Transverse colon (tissue), 4 donors: ENCODE measurements at regions not wholly inside any gene's neighbourhood (a gene's known extent, or its start where the extent isn't known, plus 50 kb on each side); places are given as distances from the start of the nearest gene placed in this dataset.
A peak's percentile ranks its signal among the peaks of the same experiment; 100 is the strongest.

ENCODE experiments used
- DNase-seq: peaks from one replicate; pipeline ENCODE4 v3.0.0-alpha.2; 2019
- H3K27ac ChIP-seq, 4 donors: fragments of 200-600 bp; sonication (generic); 2 replicates each; pipeline ENCODE4 v1.5.1; 2016 to 2018; ENCODE audit warnings: inconsistent platforms in 4 of 4
- H3K27me3 ChIP-seq: fragments of 200-600 bp; sonication (generic); 2 replicates; pipeline ENCODE4 v1.5.1; 2017; ENCODE audit warnings: inconsistent platforms
- H3K36me3 ChIP-seq, 4 donors: fragments of 200-600 bp; sonication (generic); 2 replicates each; pipeline ENCODE4 v1.5.1; 2017 to 2019; ENCODE audit warnings: inconsistent platforms in 4 of 4
- H3K4me1 ChIP-seq, 4 donors: fragments of 200-600 bp; sonication (generic); 2 replicates each; pipeline ENCODE4 v1.5.1; 2017 to 2020; ENCODE audit warnings: inconsistent platforms in 4 of 4
- H3K4me3 ChIP-seq, 4 donors: fragments of 200-600 bp; sonication (generic); 1 replicate in 1 of 4; 2 replicates in 3 of 4; pipeline versions ENCODE4 v1.5.1 to v1.6.1; 2017 to 2019; ENCODE audit warnings: inconsistent platforms in 4 of 4
- H3K9me3 ChIP-seq, 2 donors: fragments of 200-600 bp; sonication (generic); 2 replicates each; pipeline ENCODE4 v1.5.1; 2017 to 2019; ENCODE audit warnings: inconsistent platforms in 2 of 2
- EP300 ChIP-seq: sonication (generic); formaldehyde crosslinking; IDR thresholded peaks from one replicate; pipeline ENCODE4 v1.6.1; 2017; ENCODE audit warnings: antibody characterized with exemption, low read depth
- POLR2A ChIP-seq: fragments of 450-650 bp; IDR thresholded peaks from one replicate; pipeline ENCODE4 v1.6.1; 2016; ENCODE audit warnings: antibody characterized with exemption, mild to moderate bottlenecking, moderate library complexity
- POLR2AphosphoS5 ChIP-seq, 3 donors: sonication (generic); formaldehyde crosslinking; IDR thresholded peaks; one replicate each; pipeline ENCODE4 v1.6.1; 2016; ENCODE audit warnings: antibody characterized with exemption in 3 of 3
- WGBS, 2 donors: methylation state at CpG; one replicate each; pipeline ENCODE4 v1.1.5; 2018; ENCODE audit warnings: low coverage in 1 of 2; 5-methylcytosine and 5-hydroxymethylcytosine counted together
- in situ Hi-C, 4 donors: fragments of 200-750 bp; cut with MboI; loops; one replicate each; pipeline versions ENCODE4 v1.15.0 to v1.15.1; 2017; ENCODE audit warnings: low sequenced_read_pairs in 3 of 4, low pct_ligation_motif_present in 1 of 4, low pct_unique_long_range_greater_than_20kb in 1 of 4
- intact Hi-C: fragments of 100-400 bp; cut with DNase I; formaldehyde crosslinking; loops from one replicate; pipeline ENCODE4 v1.15.1; 2023; ENCODE audit warnings: low total_unique reads
- TF ChIP-seq, protein P1 (sequence below), 5 experiments: fragments of 200-600 bp in 3 of 5; fragments of 450-650 bp in 2 of 5; sonication (generic) in 3 of 5; IDR thresholded peaks; 1 replicate in 2 of 5; 2 replicates in 3 of 5; pipeline ENCODE4 v1.5.1; 2016 to 2017; ENCODE audit warnings: antibody characterized with exemption in 5 of 5, inconsistent platforms in 3 of 5, mild to moderate bottlenecking in 2 of 5, moderate library complexity in 1 of 5

- Histone ChIP-seq H3K27me3 (no peaks in the 10 kb centered on the region), H3K4me1 (peaks cover 0 to 14% (median 0%) of the 10 kb centered on the region in 4 donors), H3K36me3 (no peaks in the 10 kb centered on the region), H3K4me3 (no peak overlapping the region), H3K27ac (no peak overlapping the region), H3K9me3 (no peaks in the 10 kb centered on the region)
- in situ Hi-C loops (no loop called here), intact Hi-C loops (no loop called here)
- TF ChIP-seq EP300, result no peak
- no peak for TF ChIP-seq POLR2A
- TF ChIP-seq, protein P1, sequence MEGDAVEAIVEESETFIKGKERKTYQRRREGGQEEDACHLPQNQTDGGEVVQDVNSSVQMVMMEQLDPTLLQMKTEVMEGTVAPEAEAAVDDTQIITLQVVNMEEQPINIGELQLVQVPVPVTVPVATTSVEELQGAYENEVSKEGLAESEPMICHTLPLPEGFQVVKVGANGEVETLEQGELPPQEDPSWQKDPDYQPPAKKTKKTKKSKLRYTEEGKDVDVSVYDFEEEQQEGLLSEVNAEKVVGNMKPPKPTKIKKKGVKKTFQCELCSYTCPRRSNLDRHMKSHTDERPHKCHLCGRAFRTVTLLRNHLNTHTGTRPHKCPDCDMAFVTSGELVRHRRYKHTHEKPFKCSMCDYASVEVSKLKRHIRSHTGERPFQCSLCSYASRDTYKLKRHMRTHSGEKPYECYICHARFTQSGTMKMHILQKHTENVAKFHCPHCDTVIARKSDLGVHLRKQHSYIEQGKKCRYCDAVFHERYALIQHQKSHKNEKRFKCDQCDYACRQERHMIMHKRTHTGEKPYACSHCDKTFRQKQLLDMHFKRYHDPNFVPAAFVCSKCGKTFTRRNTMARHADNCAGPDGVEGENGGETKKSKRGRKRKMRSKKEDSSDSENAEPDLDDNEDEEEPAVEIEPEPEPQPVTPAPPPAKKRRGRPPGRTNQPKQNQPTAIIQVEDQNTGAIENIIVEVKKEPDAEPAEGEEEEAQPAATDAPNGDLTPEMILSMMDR (IDR thresholded peaks at IDR 0.05), result no peak
- TF ChIP-seq POLR2AphosphoS5 (IDR thresholded peaks at IDR 0.05), result no peak
- 94% methylated on average over 2 of the region's 2 CpGs; no CpG with 5 or more reads in 1 of the 2 donors for WGBS, 2 donors
- no peak for DNase-seq
These were observed 656.8 kb downstream of the VRK1 start for GRCh38 chr14:97453991-97454390.

- Histone ChIP-seq H3K4me3 (no peak overlapping the region), H3K9me3 (no peaks in the 10 kb centered on the region), H3K4me1 (peaks cover 0 to 14% (median 0%) of the 10 kb centered on the region in 4 donors), H3K27ac (peak overlapping the region in 3 of 4 donors; percentile 13 to 44 (median 37)), H3K36me3 (no peaks in the 10 kb centered on the region), H3K27me3 (no peaks in the 10 kb centered on the region)
- no peak for DNase-seq
- 17 to 54% methylated on average over 5 to 9 of the region's 9 CpGs for WGBS, 2 donors
- TF ChIP-seq EP300 (no peak), POLR2AphosphoS5 (IDR thresholded peaks at IDR 0.05) (no peak), POLR2A (no peak)
- TF ChIP-seq, protein P1 (IDR thresholded peaks at IDR 0.05), result no peak
- intact Hi-C loops (no loop called here), in situ Hi-C loops (no loop called here)
These were observed 659.3 kb downstream of the VRK1 start for GRCh38 chr14:97456462-97456861.

- in situ Hi-C loops, result no loop called here
- H3K27me3 ChIP-seq, result no peaks in the 10 kb centered on the region
These were observed 659.8 kb downstream of the VRK1 start for GRCh38 chr14:97456958-97457357.

DNA sequence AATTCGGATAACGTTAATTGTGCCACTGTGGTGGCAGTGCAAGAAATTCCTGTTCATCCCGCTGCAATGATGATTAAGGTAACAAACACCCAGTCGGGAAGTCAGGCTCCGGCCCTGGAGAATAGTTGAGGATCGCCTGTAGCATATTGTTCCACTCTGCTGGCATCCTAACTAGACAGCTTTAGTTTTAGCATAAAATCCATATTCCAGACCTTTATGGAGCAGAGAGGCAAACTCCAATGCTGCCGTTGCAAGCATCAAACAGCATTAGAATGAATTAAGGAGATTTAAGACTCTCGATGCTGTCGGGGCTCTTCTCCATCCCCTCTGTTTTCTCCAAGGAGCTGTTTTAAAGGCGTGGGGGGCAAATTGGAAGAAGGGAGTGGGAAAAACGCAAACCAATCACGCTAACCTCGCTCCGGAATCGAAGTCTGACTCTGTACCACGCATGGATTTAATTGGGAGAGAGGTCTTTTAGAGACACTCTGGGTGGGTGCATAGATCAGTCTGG is 660.4 kb downstream of the VRK1 start:
- DNase-seq, result no peak
- TF ChIP-seq, protein P1 (IDR thresholded peaks at IDR 0.05), result no peak
- TF ChIP-seq POLR2AphosphoS5 (IDR thresholded peaks at IDR 0.05) (no peak), EP300 (no peak), POLR2A (no peak)
- Histone ChIP-seq H3K36me3 (no peaks in the 10 kb centered on the region), H3K4me1 (peaks cover 0 to 14% (median 0%) of the 10 kb centered on the region in 4 donors), H3K4me3 (no peak overlapping the region), H3K27ac (no peak overlapping the region), H3K9me3 (peaks cover 0 to 3% of the 10 kb centered on the region in 2 donors), H3K27me3 (no peaks in the 10 kb centered on the region)
- in situ Hi-C loops (no loop called here), intact Hi-C loops (no loop called here)
- 75 to 84% methylated on average over 14 to 16 of the region's 16 CpGs for WGBS, 2 donors

More at GRCh38 chr14:97456958-97457357, 659.8 kb downstream of the VRK1 start:
- Histone ChIP-seq H3K4me1 (peaks cover 0 to 14% (median 0%) of the 10 kb centered on the region in 4 donors), H3K36me3 (no peaks in the 10 kb centered on the region), H3K9me3 (peaks cover 0 to 3% of the 10 kb centered on the region in 2 donors), H3K4me3 (no peak overlapping the region), H3K27ac (peak overlapping the region in 3 of 4 donors; percentile 13 to 44 (median 37))
- TF ChIP-seq, protein P1 (IDR thresholded peaks at IDR 0.05), result no peak
- TF ChIP-seq POLR2A (no peak), POLR2AphosphoS5 (IDR thresholded peaks at IDR 0.05) (no peak), EP300 (no peak)
- 17 to 42% methylated on average over 2 to 4 of the region's 4 CpGs for WGBS, 2 donors
- intact Hi-C loops, result no loop called here
- DNase-seq, result no peak
